SK-N-SH treated with all-trans-retinoic acid at 6 μM for 48 hours (cell line): ENCODE measurements at regions not wholly inside any gene's neighbourhood (a gene's known extent, or its start where the extent isn't known, plus 50 kb on each side); places are given as distances from the start of the nearest gene placed in this dataset.

ENCODE experiments used
- ATAC-seq: fragments of 200-7000 bp; cut with Tn5 transposase; 3 replicates; pipeline ENCODE4 v1.9.1; 2020; ENCODE audit warnings: mild to moderate bottlenecking, moderate library complexity
- ARNTL ChIP-seq: fragments of 450-650 bp; formaldehyde crosslinking; IDR thresholded peaks from 2 replicates; pipeline ENCODE4 v1.5.0; 2020; ENCODE audit warnings: low read depth, mild to moderate bottlenecking, moderate library complexity, borderline replicate concordance
- BACH2 ChIP-seq: fragments of 250-450 bp; sonication (Bioruptor Pico); IDR thresholded peaks from 2 replicates; pipeline ENCODE4 v1.9.0; 2021; ENCODE audit warnings: mild to moderate bottlenecking, borderline replicate concordance
- CSDC2 ChIP-seq: fragments of 250-450 bp; sonication (Bioruptor Pico); IDR thresholded peaks from 2 replicates; pipeline ENCODE4 v1.5.0; 2020; ENCODE audit warnings: mild to moderate bottlenecking, moderate library complexity
- ESRRG ChIP-seq: fragments of 250-450 bp; sonication (Bioruptor Pico); IDR thresholded peaks from 2 replicates; pipeline ENCODE4 v1.6.1; 2021; ENCODE audit warnings: mild to moderate bottlenecking
- GLIS3 ChIP-seq: fragments of 250-450 bp; sonication (Bioruptor Pico); IDR thresholded peaks from 2 replicates; pipeline ENCODE4 v1.5.0; 2020; ENCODE audit warnings: mild to moderate bottlenecking, moderate library complexity
- ISL1 ChIP-seq: fragments of 250-450 bp; sonication (Bioruptor Pico); IDR thresholded peaks from 2 replicates; pipeline ENCODE4 v2.1.2; 2022; ENCODE audit warnings: mild to moderate bottlenecking, moderate library complexity
- OSR1 ChIP-seq: fragments of 250-450 bp; sonication (Bioruptor Pico); IDR thresholded peaks from 2 replicates; pipeline ENCODE4 v1.8.0; 2022; ENCODE audit warnings: moderate library complexity, mild to moderate bottlenecking, inconsistent platforms
- PPARA ChIP-seq: fragments of 250-450 bp; sonication (Bioruptor Pico); IDR thresholded peaks from 2 replicates; pipeline ENCODE4 v1.5.0; 2020; ENCODE audit warnings: mild to moderate bottlenecking, borderline replicate concordance
- RARB ChIP-seq: fragments of 250-450 bp; sonication (Bioruptor Pico); IDR thresholded peaks from 2 replicates; pipeline ENCODE4 v1.8.0; 2021; ENCODE audit warnings: mild to moderate bottlenecking, moderate library complexity
- SNAI2 ChIP-seq: fragments of 250-450 bp; sonication (Bioruptor Pico); IDR thresholded peaks from 2 replicates; pipeline ENCODE4 v1.5.0; 2020; ENCODE audit warnings: mild to moderate bottlenecking, moderate library complexity
- TCF4 ChIP-seq: fragments of 250-450 bp; sonication (Bioruptor Pico); IDR thresholded peaks from 2 replicates; pipeline ENCODE4 v1.8.0; 2021; ENCODE audit warnings: mild to moderate bottlenecking, moderate library complexity, borderline replicate concordance
- TOX ChIP-seq: fragments of 250-450 bp; sonication (Bioruptor Pico); IDR thresholded peaks from 2 replicates; pipeline ENCODE4 v1.8.0; 2021; ENCODE audit warnings: mild to moderate bottlenecking, moderate library complexity, borderline replicate concordance
- ZC3H10 ChIP-seq: fragments of 250-450 bp; sonication (Bioruptor Pico); IDR thresholded peaks from 2 replicates; pipeline ENCODE4 v1.5.1; 2021; ENCODE audit warnings: mild to moderate bottlenecking, moderate library complexity
- ZFP3 ChIP-seq: fragments of 250-450 bp; sonication (Bioruptor Pico); IDR thresholded peaks from 2 replicates; pipeline ENCODE4 v1.5.0; 2020; ENCODE audit warnings: mild to moderate bottlenecking, moderate library complexity
- ZFP30 ChIP-seq: fragments of 450-650 bp; formaldehyde crosslinking; IDR thresholded peaks from 2 replicates; pipeline ENCODE4 v1.5.0; 2022; ENCODE audit warnings: mild to moderate bottlenecking, moderate library complexity
- ZNF565 ChIP-seq: fragments of 450-650 bp; formaldehyde crosslinking; conservative IDR thresholded peaks from 2 replicates; pipeline ENCODE4 v1.5.0; 2020; ENCODE audit warnings: low read depth, mild to moderate bottlenecking, moderate library complexity
- ZNF70 ChIP-seq: fragments of 450-650 bp; formaldehyde crosslinking; IDR thresholded peaks from 2 replicates; pipeline ENCODE4 v1.5.0; 2020; ENCODE audit warnings: mild to moderate bottlenecking, moderate library complexity
- ZNF8 ChIP-seq: fragments of 450-650 bp; formaldehyde crosslinking; IDR thresholded peaks from 2 replicates; pipeline ENCODE4 v1.5.0; 2020; ENCODE audit warnings: mild to moderate bottlenecking, moderate library complexity
- TF ChIP-seq, protein P1 (sequence below): fragments of 250-450 bp; sonication (Bioruptor Pico); IDR thresholded peaks from 2 replicates; pipeline ENCODE4 v1.5.1; 2020; ENCODE audit warnings: low read depth, mild to moderate bottlenecking, moderate library complexity
- TF ChIP-seq, protein P2 (sequence below): fragments of 250-450 bp; sonication (Bioruptor Pico); IDR thresholded peaks from 2 replicates; pipeline ENCODE4 v1.8.0; 2021; ENCODE audit warnings: low read depth, mild to moderate bottlenecking, moderate library complexity, borderline replicate concordance
- TF ChIP-seq, protein P3 (sequence below): fragments of 250-450 bp; sonication (Bioruptor Pico); IDR thresholded peaks from 2 replicates; pipeline ENCODE4 v1.8.0; 2020; ENCODE audit warnings: mild to moderate bottlenecking, moderate library complexity, borderline replicate concordance

DNA sequence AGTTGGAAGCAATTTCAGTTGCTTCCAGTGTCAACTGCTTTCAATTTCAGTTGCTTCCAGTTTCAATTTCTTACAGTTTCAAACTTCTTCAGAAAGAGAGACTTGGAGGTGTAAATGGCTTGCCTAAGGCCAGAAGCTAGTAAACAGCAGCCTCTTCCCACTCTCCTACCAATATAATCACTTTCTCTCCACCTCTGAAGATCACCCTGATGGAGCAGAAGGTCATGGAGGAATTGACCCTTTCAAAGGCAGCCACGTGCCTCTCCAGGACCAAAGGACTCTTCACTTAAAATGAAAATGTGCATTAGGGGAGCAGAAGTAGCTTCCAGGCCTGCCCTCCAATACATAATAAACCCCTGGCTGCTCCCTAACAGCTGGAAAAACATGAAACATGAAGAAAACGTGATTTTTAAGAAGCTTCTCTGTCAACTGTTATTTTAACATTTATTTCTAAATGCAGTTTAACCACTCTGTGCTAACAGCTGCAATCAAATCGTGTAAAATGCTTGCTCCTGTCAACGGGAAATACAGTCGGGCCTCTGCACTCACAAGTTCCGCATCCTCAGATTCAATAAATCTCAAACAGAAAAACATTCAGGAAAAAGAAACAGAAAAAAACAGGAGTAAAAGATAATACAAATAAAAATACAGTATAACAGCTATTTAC lies 1020.6 kb downstream of the XPNPEP1 start:
- TF ChIP-seq TCF4 (CRISPR knock-in tag) (no peak), CSDC2 (CRISPR knock-in tag) (no peak), ZNF565 (no peak), ISL1 (CRISPR knock-in tag) (no peak), ZNF70 (CRISPR knock-in tag) (no peak), ARNTL (no peak), RARB (CRISPR knock-in tag) (no peak), BACH2 (CRISPR knock-in tag) (no peak), ZNF8 (CRISPR knock-in tag) (no peak), ESRRG (CRISPR knock-in tag) (no peak), SNAI2 (CRISPR knock-in tag) (no peak), TOX (CRISPR knock-in tag) (no peak), OSR1 (CRISPR knock-in tag) (no peak), PPARA (CRISPR knock-in tag) (no peak), ZC3H10 (CRISPR knock-in tag) (no peak)
- TF ChIP-seq, protein P1, sequence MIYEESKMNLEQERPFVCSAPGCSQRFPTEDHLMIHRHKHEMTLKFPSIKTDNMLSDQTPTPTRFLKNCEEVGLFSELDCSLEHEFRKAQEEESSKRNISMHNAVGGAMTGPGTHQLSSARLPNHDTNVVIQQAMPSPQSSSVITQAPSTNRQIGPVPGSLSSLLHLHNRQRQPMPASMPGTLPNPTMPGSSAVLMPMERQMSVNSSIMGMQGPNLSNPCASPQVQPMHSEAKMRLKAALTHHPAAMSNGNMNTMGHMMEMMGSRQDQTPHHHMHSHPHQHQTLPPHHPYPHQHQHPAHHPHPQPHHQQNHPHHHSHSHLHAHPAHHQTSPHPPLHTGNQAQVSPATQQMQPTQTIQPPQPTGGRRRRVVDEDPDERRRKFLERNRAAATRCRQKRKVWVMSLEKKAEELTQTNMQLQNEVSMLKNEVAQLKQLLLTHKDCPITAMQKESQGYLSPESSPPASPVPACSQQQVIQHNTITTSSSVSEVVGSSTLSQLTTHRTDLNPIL (CRISPR knock-in tag), result no peak
- TF ChIP-seq, protein P2, sequence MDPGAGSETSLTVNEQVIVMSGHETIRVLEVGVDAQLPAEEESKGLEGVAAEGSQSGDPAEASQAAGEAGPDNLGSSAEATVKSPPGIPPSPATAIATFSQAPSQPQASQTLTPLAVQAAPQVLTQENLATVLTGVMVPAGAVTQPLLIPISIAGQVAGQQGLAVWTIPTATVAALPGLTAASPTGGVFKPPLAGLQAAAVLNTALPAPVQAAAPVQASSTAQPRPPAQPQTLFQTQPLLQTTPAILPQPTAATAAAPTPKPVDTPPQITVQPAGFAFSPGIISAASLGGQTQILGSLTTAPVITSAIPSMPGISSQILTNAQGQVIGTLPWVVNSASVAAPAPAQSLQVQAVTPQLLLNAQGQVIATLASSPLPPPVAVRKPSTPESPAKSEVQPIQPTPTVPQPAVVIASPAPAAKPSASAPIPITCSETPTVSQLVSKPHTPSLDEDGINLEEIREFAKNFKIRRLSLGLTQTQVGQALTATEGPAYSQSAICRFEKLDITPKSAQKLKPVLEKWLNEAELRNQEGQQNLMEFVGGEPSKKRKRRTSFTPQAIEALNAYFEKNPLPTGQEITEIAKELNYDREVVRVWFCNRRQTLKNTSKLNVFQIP (CRISPR knock-in tag), result no peak
- TF ChIP-seq, protein P3, sequence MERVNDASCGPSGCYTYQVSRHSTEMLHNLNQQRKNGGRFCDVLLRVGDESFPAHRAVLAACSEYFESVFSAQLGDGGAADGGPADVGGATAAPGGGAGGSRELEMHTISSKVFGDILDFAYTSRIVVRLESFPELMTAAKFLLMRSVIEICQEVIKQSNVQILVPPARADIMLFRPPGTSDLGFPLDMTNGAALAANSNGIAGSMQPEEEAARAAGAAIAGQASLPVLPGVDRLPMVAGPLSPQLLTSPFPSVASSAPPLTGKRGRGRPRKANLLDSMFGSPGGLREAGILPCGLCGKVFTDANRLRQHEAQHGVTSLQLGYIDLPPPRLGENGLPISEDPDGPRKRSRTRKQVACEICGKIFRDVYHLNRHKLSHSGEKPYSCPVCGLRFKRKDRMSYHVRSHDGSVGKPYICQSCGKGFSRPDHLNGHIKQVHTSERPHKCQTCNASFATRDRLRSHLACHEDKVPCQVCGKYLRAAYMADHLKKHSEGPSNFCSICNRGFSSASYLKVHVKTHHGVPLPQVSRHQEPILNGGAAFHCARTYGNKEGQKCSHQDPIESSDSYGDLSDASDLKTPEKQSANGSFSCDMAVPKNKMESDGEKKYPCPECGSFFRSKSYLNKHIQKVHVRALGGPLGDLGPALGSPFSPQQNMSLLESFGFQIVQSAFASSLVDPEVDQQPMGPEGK, result no peak
- ATAC-seq, result no peak

DNA sequence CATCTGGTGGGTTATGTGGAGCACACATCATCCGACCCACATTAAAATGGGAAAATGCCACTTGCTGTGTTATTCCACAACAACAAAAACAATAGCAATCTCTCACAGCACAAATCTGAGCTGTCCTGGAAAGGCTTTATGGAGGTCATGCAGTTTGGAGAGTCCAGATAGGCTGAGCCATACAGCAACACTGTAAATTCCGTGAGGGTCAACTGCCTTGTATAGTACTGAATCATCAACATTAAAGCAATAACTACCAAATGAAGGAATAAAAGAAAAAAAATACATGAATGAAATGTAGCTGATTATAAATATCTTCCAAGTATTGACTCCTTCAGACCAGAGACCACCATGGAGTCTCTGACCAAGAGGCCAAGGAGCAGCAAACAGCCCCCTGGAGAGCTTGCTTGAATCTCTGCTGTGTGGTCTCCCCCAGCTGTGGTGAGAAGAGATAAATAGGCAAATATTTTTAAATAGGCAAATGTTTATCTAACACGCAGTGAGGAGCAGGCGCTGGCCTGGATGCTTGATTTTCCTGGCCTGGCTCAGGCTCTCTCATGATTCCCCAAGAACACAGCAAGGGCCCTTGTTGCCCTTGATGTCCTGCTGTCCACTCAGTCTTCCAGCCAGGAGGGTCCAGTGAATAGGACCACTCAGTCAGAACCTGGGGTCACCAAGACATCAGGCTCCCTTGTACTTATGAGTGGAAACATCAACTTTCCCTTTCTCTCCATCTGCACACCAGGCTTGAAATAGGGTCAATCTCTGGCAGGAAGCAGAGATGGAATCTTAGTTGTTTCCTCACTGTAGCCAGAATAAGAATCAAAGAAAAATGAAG lies 1021.3 kb downstream of the XPNPEP1 start:
- TF ChIP-seq ZFP30 (no peak), GLIS3 (CRISPR knock-in tag) (no peak), TOX (CRISPR knock-in tag) (no peak), ZC3H10 (CRISPR knock-in tag) (no peak), SNAI2 (CRISPR knock-in tag) (no peak), ARNTL (no peak), CSDC2 (CRISPR knock-in tag) (no peak), ZNF565 (no peak), BACH2 (CRISPR knock-in tag) (no peak), ZFP3 (no peak), RARB (CRISPR knock-in tag) (no peak), TCF4 (CRISPR knock-in tag) (no peak), OSR1 (CRISPR knock-in tag) (no peak)
- TF ChIP-seq, protein P1 (CRISPR knock-in tag), result no peak
- TF ChIP-seq, protein P2 (CRISPR knock-in tag), result no peak
- TF ChIP-seq, protein P3, result no peak
- no peak for ATAC-seq
